ENCODE measurements at regions not wholly inside any gene's neighbourhood (a gene's known extent, or its start where the extent isn't known, plus 50 kb on each side); places are given as distances from the start of the nearest gene placed in this dataset.

DNA sequence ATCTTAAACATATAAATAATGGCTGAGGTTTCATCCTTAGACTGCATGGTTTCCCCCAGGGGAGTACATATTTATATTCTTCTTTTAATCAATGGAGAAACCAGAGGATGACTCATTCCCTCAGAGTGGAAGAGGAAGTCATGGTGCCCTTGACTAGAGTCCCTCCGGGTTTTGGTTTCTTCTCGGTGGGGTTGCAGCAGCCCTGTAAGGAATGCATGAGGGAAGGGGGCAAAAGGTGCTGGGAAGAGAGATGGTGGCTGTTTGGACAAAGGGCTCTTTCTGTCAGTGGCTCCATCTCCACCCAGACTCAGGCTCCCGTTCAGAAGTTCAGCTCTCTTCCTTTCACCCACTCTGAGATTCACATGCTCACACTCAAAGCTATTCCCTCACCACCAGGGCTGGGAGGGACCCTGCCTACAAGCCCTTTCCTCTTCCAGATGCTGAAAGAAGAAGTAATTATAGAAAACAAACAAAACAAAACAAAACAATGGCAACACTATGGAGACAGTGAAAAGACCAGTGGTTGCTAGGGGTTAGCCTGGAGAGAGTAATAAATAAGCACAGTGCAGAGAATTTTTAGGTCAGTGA, 129.8 kb upstream of the IL12B start:
- TF ChIP-seq POLR2A (IDR thresholded peaks at IDR 0.05; ENCODE audit: low read length) (no peak), GATA1 (IDR thresholded peaks at IDR 0.05; ENCODE audit: low read depth, low read length) (no peak)
